Liver (tissue), 8 donors: ENCODE measurements at regions not wholly inside any gene's neighbourhood (a gene's known extent, or its start where the extent isn't known, plus 50 kb on each side); places are given as distances from the start of the nearest gene placed in this dataset.

Experiments used
- DNase-seq: peaks from one replicate; pipeline ENCODE4 v3.0.0-alpha.2; 2017; ENCODE audit warnings: low spot score
- H3K27ac ChIP-seq, 2 donors: one replicate each; pipeline ENCODE4 v1.7.0; 2013; ENCODE audit warnings: inconsistent platforms in 2 of 2, low read length in 2 of 2, control low read depth in 1 of 2, low read depth in 1 of 2, mild to moderate bottlenecking in 1 of 2
- H3K27me3 ChIP-seq, 4 donors: one replicate each; pipeline versions ENCODE4 v1.6.1 to v1.7.0; 2013; ENCODE audit warnings: low read length in 3 of 4, inconsistent platforms in 1 of 4, mild to moderate bottlenecking in 1 of 4, moderate library complexity in 1 of 4; ENCODE audit not compliant: control insufficient read depth in 4 of 4, insufficient read depth in 4 of 4
- H3K36me3 ChIP-seq, 4 donors: one replicate each; pipeline versions ENCODE4 v1.6.1 to v1.7.0; 2013; ENCODE audit warnings: low read length in 3 of 4, mild to moderate bottlenecking in 3 of 4, low read depth in 1 of 4, moderate library complexity in 1 of 4; ENCODE audit not compliant: control insufficient read depth in 4 of 4, insufficient read depth in 3 of 4
- H3K4me1 ChIP-seq, 4 donors: one replicate each; pipeline versions ENCODE4 v1.6.1 to v1.7.0; 2013; ENCODE audit warnings: low read length in 3 of 4, mild to moderate bottlenecking in 3 of 4, moderate library complexity in 1 of 4; ENCODE audit not compliant: control insufficient read depth in 4 of 4, insufficient read depth in 4 of 4
- H3K4me3 ChIP-seq, 3 donors: one replicate each; pipeline versions ENCODE4 v1.6.1 to v1.7.0; 2013; ENCODE audit warnings: low read length in 3 of 3, control low read depth in 1 of 3, low read depth in 1 of 3, mild to moderate bottlenecking in 1 of 3
- H3K9ac ChIP-seq, 2 donors: one replicate each; pipeline ENCODE4 v1.7.0; 2013; ENCODE audit warnings: low read length in 2 of 2, mild to moderate bottlenecking in 2 of 2, moderate library complexity in 2 of 2, control low read depth in 1 of 2, low read depth in 1 of 2
- H3K9me3 ChIP-seq, 4 donors: one replicate each; pipeline versions ENCODE4 v1.6.1 to v1.7.0; 2013; ENCODE audit warnings: low read length in 3 of 4; ENCODE audit not compliant: control insufficient read depth in 4 of 4
- ATF3 ChIP-seq: IDR thresholded peaks from 2 replicates; pipeline ENCODE4 v1.6.1; 2016; ENCODE audit warnings: antibody characterized with exemption
- CTCF ChIP-seq: fragments of 150-350 bp; IDR thresholded peaks from 2 replicates; pipeline ENCODE4 v1.5.1; 2017; ENCODE audit warnings: improper control_type of control experiment, low read depth, low read length; ENCODE audit not compliant: missing input control
- EGR1 ChIP-seq, 2 donors: IDR thresholded peaks; 2 replicates each; pipeline ENCODE4 v1.6.1; 2016 to 2018; ENCODE audit warnings: antibody characterized with exemption in 2 of 2, low read depth in 2 of 2
- FOXA1 ChIP-seq: IDR thresholded peaks from 2 replicates; pipeline ENCODE4 v1.6.1; 2016; ENCODE audit warnings: antibody characterized with exemption
- FOXA2 ChIP-seq: IDR thresholded peaks from 2 replicates; pipeline ENCODE4 v1.6.1; 2016; ENCODE audit warnings: antibody characterized with exemption
- GABPA ChIP-seq, 2 donors: IDR thresholded peaks in 1 of 2; conservative IDR thresholded peaks in 1 of 2; 2 replicates each; pipeline ENCODE4 v1.6.1; 2016; ENCODE audit warnings: antibody characterized with exemption in 2 of 2, mild to moderate bottlenecking in 1 of 2, moderate library complexity in 1 of 2
- HNF4A ChIP-seq, 2 donors: conservative IDR thresholded peaks; 2 replicates each; pipeline ENCODE4 v1.6.1; 2016; ENCODE audit warnings: antibody characterized with exemption in 2 of 2, mild to moderate bottlenecking in 2 of 2
- HNF4G ChIP-seq: IDR thresholded peaks from 2 replicates; pipeline ENCODE4 v1.6.1; 2016; ENCODE audit warnings: antibody characterized with exemption
- JUND ChIP-seq, 2 donors: IDR thresholded peaks; 2 replicates each; pipeline ENCODE4 v1.6.1; 2016; ENCODE audit warnings: antibody characterized with exemption in 2 of 2
- MAX ChIP-seq: IDR thresholded peaks from 2 replicates; pipeline ENCODE4 v1.6.1; 2016; ENCODE audit warnings: antibody characterized with exemption
- NR2F2 ChIP-seq: IDR thresholded peaks from 2 replicates; pipeline ENCODE4 v1.6.1; 2016; ENCODE audit warnings: antibody characterized with exemption
- RAD21 ChIP-seq, 2 donors: IDR thresholded peaks; 2 replicates each; pipeline ENCODE4 v1.6.1; 2016; ENCODE audit warnings: antibody characterized with exemption in 2 of 2, mild to moderate bottlenecking in 2 of 2
- REST ChIP-seq: IDR thresholded peaks from 2 replicates; pipeline ENCODE4 v1.6.1; 2016; ENCODE audit warnings: antibody characterized with exemption, mild to moderate bottlenecking
- RXRA ChIP-seq, 2 donors: IDR thresholded peaks; 2 replicates each; pipeline ENCODE4 v1.6.1; 2017 to 2018; ENCODE audit warnings: antibody characterized with exemption in 2 of 2, mild to moderate bottlenecking in 1 of 2
- TAF1 ChIP-seq: conservative IDR thresholded peaks from 2 replicates; pipeline ENCODE4 v1.6.1; 2016; ENCODE audit warnings: antibody characterized with exemption, mild to moderate bottlenecking
- YY1 ChIP-seq: IDR thresholded peaks from 2 replicates; pipeline ENCODE4 v1.6.1; 2016; ENCODE audit warnings: antibody characterized with exemption, mild to moderate bottlenecking
- ZBTB33 ChIP-seq: IDR thresholded peaks from 2 replicates; pipeline ENCODE4 v1.6.1; 2016; ENCODE audit warnings: antibody characterized with exemption
- WGBS: extraction: QIAGEN DNeasy Blood & Tissue Kit; methylation state at CpG from one replicate; pipeline ENCODE4 v1.1.7; 2013; 5-methylcytosine and 5-hydroxymethylcytosine counted together
- donor health status: healthy.
- donor health status: healthy.
- donor health status: healthy.
- donor health status: healthy.
- donor health status: healthy.

- 89% methylated on average over 8 of the region's 8 CpGs for WGBS
Observed at GRCh38 chr10:20984662-20985061, 87.6 kb upstream of the NEBL start.

GRCh38 chr10:20981419-20981953 lies 84.4 kb upstream of the NEBL start:
- no peaks in the 10 kb centered on the region for H3K36me3 ChIP-seq
- WGBS, result 90% methylated on average over 2 of the region's 2 CpGs

More at GRCh38 chr10:20984662-20985061, 87.6 kb upstream of the NEBL start:
- no peak for DNase-seq
- Histone ChIP-seq H3K27ac (no peak overlapping the region), H3K4me1 (peaks cover 2 to 33% (median 22%) of the 10 kb centered on the region in 4 donors), H3K4me3 (no peak overlapping the region), H3K27me3 (no peaks in the 10 kb centered on the region), H3K9me3 (peaks cover 0 to 2% (median 0%) of the 10 kb centered on the region in 4 donors), H3K9ac (no peak overlapping the region), H3K36me3 (no peaks in the 10 kb centered on the region)
- TF ChIP-seq REST, result no peak
- no peak for TF ChIP-seq HNF4G
- TF ChIP-seq RXRA (IDR thresholded peaks at IDR 0.05), result no peak
- TF ChIP-seq RAD21 (IDR thresholded peaks at IDR 0.05), result no peak
- no peak for TF ChIP-seq EGR1 (IDR thresholded peaks at IDR 0.05; ENCODE audit: low read depth in 2 of 2)
- TF ChIP-seq YY1, result no peak
- TF ChIP-seq TAF1, result no peak
- TF ChIP-seq NR2F2, result no peak
- no peak for TF ChIP-seq CTCF
- TF ChIP-seq HNF4A (conservative IDR thresholded peaks at IDR 0.05), result no peak
- TF ChIP-seq GABPA (IDR thresholded peaks at IDR 0.05 in 1 of 2, conservative IDR thresholded peaks at IDR 0.05 in 1 of 2), result no peak
- TF ChIP-seq FOXA2, result no peak

More at GRCh38 chr10:20981419-20981953, 84.4 kb upstream of the NEBL start:
- H3K27me3 ChIP-seq, result no peaks in the 10 kb centered on the region
- H3K9me3 ChIP-seq, result peaks cover 0 to 2% (median 0%) of the 10 kb centered on the region in 4 donors
- peaks cover 0 to 9% (median 2%) of the 10 kb centered on the region in 4 donors for H3K4me1 ChIP-seq
- TF ChIP-seq HNF4A (conservative IDR thresholded peaks at IDR 0.05), result no peak
- TF ChIP-seq FOXA1, result no peak
- TF ChIP-seq MAX, result no peak
- no peak for TF ChIP-seq ATF3
- TF ChIP-seq JUND (IDR thresholded peaks at IDR 0.05), result no peak
- no peak for TF ChIP-seq ZBTB33
- no peak for TF ChIP-seq FOXA2
- no peak overlapping the region for H3K9ac ChIP-seq
- DNase-seq, result no peak
- no peak overlapping the region for H3K4me3 ChIP-seq
- H3K27ac ChIP-seq, result no peak overlapping the region
